ENCODE measurements at regions not wholly inside any gene's neighbourhood (a gene's known extent, or its start where the extent isn't known, plus 50 kb on each side); places are given as distances from the start of the nearest gene placed in this dataset.
"Not testable (repeated sequence)": the region's sequence is repeated elsewhere in the genome, so short reads cannot be mapped to it uniquely, and the experiment has no call there.

DNA sequence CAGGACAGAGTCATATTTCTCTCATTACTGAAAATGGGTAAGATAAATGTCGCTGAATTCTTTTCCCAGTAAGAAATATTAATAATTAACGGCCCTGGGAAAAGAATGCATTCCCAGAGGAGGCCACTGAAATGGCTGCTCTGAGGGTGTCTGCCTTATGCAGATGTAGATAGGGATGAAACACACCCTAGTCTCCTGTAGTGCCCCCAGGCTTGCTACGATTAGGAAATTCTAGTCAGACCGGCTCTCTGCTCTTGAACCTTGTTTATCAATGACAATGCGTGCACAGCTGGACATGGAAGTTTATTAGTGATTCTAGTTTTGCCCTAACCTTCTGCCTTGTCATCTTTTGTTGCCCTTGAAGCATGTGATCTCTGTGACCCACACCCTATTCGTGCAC, 291.1 kb downstream of the ZNF248 start:
- ATAC-seq (replicated peaks) = no peak
- H3K36me3 Mint-ChIP-seq (ENCODE audit: low read depth) = no peaks in the 10 kb centered on the region
- H3K4me3 Mint-ChIP-seq = no peak overlapping the region
- H3K27ac Mint-ChIP-seq = no peak overlapping the region
- H3K27me3 Mint-ChIP-seq = no peaks in the 10 kb centered on the region
- H3K4me1 Mint-ChIP-seq = no peaks in the 10 kb centered on the region
- peaks cover 8% of the 10 kb centered on the region for H3K9me3 Mint-ChIP-seq

DNA sequence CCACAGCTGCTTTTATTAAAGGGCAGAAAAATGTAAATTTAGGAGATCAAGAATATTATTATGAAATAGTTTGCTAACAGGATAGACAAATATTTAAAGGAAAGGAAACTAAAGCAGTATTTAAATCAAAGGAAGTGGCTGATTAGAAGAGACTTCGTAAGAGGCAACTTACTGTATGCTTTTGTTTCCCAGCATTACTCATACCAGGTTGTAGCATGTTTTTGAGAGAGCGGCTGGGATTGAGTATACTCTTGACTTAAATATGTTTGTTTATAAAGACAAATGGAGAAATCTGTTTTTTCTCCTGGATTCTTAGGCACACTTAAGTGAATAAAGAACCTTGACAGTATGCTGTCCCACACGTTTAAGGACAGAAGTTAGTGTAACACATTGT, 293.7 kb downstream of the ZNF248 start:
- Mint-ChIP-seq H3K4me1 (no peaks in the 10 kb centered on the region), H3K36me3 (ENCODE audit: low read depth) (no peaks in the 10 kb centered on the region), H3K4me3 (no peak overlapping the region), H3K27ac (no peak overlapping the region), H3K9me3 (peaks cover 9% of the 10 kb centered on the region), H3K27me3 (no peaks in the 10 kb centered on the region)
- ATAC-seq (replicated peaks) = no peak

DNA sequence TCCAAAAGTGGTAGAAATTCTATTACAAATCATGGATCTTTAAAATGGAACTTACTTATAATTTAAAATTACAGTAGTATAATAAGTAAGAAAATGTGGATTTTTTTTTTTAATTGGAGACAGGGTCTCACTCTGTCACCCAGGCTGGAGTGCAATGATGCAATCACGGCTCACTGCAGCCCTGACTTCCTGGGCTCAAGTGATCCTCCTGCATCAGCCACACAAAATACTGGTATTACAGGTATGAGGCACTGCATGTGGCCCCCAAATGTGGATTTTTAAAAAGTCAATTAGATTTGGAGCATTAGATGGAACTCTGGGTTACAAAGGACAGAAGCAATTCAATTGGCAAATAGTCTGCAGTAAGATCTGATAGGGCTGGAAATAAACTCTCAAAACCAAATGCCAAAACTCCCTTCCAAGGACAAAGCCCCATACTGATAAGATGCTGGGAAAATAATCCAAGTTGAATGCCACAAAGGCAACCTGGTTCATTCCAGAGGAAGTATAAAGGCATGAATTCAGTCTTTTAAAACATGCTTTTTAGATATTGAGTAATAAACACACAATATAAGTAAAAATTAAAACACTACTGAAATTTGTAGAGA, 294.2 kb downstream of the ZNF248 start:
- Mint-ChIP-seq H3K27me3 (no peaks in the 10 kb centered on the region), H3K4me3 (no peak overlapping the region), H3K27ac (no peak overlapping the region), H3K9me3 (peaks cover 9% of the 10 kb centered on the region), H3K36me3 (ENCODE audit: low read depth) (no peaks in the 10 kb centered on the region), H3K4me1 (no peaks in the 10 kb centered on the region)
- ATAC-seq (replicated peaks) = no peak

DNA sequence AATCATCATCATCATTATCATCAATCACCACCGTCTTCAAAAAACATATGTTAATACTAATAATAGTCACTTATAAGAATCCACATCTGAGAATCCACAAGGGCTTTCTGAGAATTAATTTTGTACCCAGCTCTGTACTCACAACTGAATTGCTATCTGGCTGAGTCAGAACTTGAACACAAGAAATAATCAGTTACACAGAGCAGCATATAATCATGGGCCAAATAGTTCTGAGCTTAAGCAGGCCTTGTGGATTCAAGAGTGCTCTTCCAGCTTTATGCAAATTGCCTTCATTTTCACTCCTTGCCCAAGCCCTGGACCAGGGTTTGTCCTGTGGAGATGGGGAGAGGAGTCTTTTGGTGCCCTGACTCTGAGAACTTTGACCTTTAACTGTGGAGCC, 304.5 kb downstream of the ZNF248 start:
- Mint-ChIP-seq H3K27ac (no peak overlapping the region), H3K9me3 (no peaks in the 10 kb centered on the region), H3K27me3 (no peaks in the 10 kb centered on the region), H3K36me3 (ENCODE audit: low read depth) (no peaks in the 10 kb centered on the region), H3K4me1 (no peaks in the 10 kb centered on the region), H3K4me3 (no peak overlapping the region)
- ATAC-seq (replicated peaks) = no peak

DNA sequence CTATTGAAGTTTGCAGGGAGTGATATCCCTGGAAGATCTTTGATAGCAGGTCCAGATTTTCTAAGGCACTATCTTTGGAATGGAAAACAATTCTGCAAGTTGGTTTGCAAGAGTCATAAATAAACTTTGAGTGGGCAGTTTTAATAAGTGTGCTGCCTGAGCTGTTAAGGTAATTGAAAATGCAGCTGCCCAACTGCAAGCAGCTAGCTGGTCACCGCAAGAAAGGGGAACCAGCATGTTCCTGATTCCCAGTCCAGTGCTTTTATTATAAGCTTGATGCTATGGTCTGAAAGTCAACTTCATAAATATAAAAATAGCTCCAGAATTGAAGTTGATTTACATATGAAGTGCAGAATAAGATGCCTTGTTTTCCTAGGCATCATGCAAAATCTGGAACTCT, 308.4 kb downstream of the ZNF248 start:
- Mint-ChIP-seq H3K4me1 (no peaks in the 10 kb centered on the region), H3K27me3 (no peaks in the 10 kb centered on the region)

DNA sequence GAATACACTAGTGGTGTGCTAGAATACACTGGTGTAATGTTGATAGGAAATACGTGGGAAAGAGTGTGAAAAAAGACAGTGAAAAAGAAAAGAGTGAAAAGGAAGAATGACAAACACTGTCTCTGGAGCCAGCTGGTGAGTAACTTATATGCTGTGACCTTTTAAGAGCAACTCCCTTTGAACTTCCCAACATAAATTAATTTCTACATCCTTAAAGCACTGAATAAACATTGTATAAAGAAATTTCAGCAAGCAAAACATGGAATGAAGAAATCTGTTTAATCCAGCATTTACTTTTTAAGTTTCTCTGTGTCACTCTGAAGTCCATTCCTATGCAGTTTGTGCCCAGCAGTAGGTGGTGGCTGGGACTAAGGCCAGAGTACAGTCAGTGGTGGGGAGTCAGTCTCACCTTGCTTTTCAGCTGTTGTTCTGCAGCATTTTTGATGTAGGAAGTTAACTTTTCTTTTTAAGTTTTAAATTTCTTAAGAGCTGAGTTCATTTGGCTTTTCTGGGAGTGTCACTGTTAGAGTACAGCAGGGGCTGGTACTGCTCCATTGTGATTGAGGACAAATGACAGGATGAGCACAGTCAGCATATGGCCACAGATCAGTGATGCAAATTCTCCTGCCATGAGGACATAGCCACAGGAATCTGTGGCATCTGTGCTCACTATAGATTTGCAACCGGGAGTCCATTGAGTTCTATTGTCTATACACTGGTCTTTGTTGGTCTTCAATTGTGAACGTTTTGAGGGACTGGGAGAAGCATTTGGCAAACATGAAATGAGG, 321.8 kb downstream of the ZNF248 start:
- Mint-ChIP-seq H3K36me3 (ENCODE audit: low read depth) (no peaks in the 10 kb centered on the region), H3K4me3 (no peak overlapping the region), H3K27ac (no peak overlapping the region), H3K27me3 (no peaks in the 10 kb centered on the region), H3K4me1 (no peaks in the 10 kb centered on the region), H3K9me3 (peaks cover 7% of the 10 kb centered on the region)
- ATAC-seq (replicated peaks) = no peak

More for the DNA sequence above, 308.4 kb downstream of the ZNF248 start:
- Mint-ChIP-seq H3K4me3 (no peak overlapping the region), H3K36me3 (ENCODE audit: low read depth) (no peaks in the 10 kb centered on the region), H3K9me3 (no peaks in the 10 kb centered on the region), H3K27ac (no peak overlapping the region)
- no peak for ATAC-seq (replicated peaks)

DNA sequence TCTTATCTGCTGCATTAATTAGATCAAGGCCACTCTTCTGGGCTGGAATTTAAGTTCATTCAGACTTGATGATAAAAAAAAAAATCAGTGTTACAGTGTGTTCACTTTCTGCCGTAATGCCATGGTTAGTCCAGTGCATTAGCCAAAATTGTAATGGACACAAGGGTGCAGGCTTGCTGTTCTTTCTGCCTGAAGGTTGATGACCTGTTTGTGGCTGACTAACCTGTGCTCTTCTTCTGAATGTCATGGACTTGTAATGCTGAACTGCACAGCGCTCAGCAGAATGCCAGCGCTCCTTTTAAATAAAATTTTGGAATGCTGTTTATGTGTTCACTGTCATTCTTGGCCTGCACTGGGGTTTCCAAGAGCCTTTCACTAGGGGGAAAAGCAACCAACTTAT, 323.2 kb downstream of the ZNF248 start:
- H3K4me3 Mint-ChIP-seq = no peak overlapping the region

DNA sequence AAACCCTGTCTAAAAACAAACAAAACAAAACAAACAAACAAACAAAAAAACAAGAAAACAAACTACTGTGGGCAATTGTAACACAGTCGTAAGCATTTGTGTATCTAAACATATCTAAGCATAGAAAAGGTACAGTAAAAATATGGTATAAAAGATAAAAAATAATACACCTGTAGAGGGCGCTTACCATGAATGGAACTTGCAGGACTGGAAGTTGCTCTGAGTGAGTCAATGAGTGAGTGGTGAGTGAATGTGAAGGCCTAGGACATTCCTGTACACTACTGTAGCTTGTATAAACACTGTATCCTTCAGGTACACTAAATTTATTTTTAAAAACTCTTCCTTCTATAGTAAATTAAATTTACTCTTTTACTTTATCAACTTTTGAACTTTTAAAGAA, 332.0 kb downstream of the ZNF248 start:
- ATAC-seq (replicated peaks); H3K36me3 Mint-ChIP-seq (ENCODE audit: low read depth); H3K4me1 Mint-ChIP-seq; H3K27me3 Mint-ChIP-seq; H3K9me3 Mint-ChIP-seq; H3K4me3 Mint-ChIP-seq; H3K27ac Mint-ChIP-seq: not testable (repeated sequence)

More for the DNA sequence above, 323.2 kb downstream of the ZNF248 start:
- Mint-ChIP-seq H3K27ac (no peak overlapping the region), H3K9me3 (peaks cover 9% of the 10 kb centered on the region), H3K4me1 (no peaks in the 10 kb centered on the region), H3K36me3 (ENCODE audit: low read depth) (no peaks in the 10 kb centered on the region), H3K27me3 (no peaks in the 10 kb centered on the region)
- ATAC-seq (replicated peaks) = no peak

DNA sequence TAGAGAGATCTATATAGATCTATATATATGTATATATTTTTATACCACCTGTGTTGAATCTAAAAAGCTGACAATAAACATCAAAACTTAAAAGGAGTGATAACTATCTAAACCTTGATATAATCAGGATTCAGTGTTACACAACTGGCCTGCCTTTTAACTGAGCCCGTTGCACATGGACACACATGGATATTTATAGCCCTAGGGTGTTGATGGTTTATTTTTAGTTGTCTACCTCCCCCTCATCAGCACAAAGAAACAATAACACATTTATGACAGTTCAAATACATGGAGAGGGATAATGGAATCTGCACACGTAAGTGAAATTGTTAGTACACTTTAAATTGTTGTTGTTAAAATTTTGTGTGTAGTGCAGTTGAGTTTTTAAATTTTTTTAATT, 336.9 kb downstream of the ZNF248 start:
- no peak for ATAC-seq (replicated peaks)
- Mint-ChIP-seq H3K9me3 (peaks cover 6% of the 10 kb centered on the region), H3K27me3 (no peaks in the 10 kb centered on the region), H3K36me3 (ENCODE audit: low read depth) (no peaks in the 10 kb centered on the region), H3K4me3 (no peak overlapping the region), H3K27ac (no peak overlapping the region), H3K4me1 (no peaks in the 10 kb centered on the region)

DNA sequence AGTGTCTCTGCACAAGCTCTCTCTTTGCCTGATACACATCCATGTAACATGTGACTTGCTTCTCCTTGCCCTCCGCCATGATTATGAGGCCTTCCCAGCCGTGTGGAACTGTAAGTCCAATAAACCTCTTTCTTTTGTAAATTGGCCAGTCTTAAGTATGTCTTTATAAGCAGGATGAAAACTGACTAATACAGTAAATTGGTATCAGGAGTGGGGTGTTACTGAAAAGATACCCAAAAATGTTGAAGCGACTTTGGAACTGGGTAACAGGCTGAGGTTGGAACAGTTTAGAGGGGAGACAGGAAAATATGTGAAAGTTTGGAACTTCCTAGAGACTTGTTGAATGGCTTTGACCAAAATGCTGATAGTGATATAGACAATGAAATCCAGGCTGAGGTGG, 346.9 kb downstream of the ZNF248 start:
- not testable (repeated sequence) for ATAC-seq (replicated peaks); H3K27ac Mint-ChIP-seq; H3K27me3 Mint-ChIP-seq; H3K4me1 Mint-ChIP-seq; H3K36me3 Mint-ChIP-seq (ENCODE audit: low read depth); H3K4me3 Mint-ChIP-seq
- H3K9me3 Mint-ChIP-seq = peaks cover 11% of the 10 kb centered on the region

DNA sequence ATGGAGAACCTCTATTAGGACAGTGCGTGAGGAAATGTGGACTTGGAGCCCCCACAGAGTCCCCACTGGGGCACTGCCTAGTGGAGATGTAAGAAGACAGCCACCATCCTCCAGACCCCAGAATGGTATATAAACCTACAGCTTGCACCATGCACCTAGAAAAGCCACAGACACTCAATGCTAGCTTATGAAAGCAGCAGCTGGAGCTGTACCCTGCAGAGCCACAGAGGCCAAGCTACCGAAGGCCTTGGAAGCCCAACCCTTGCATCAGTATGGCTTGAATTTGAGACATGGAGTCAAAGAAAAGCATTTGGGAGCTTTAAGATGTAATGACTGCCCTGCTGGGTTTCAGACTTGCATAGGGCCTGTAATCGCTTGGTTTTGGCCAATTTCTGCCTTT, 361.3 kb downstream of the ZNF248 start:
- H3K27ac Mint-ChIP-seq = no peak overlapping the region
- H3K9me3 Mint-ChIP-seq = no peaks in the 10 kb centered on the region

DNA sequence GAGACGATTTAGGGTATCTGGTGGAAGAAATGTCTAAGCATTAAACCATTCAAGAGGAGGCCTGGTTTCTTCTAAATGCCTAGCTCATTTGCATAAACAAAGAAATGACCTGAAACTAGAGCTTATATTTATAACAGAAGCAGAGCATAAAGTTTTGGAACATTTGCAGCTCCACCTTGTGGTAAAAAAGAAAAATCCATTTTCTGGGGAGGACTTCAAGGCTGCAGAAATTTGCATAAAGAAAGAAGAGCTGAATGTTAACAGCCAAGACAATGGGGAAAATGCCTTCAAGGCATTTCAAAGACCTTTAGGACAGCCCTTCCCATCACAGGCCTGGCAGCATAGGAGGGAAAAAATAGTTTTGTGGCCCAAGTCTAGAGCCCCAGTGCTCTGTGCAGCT, 362.0 kb downstream of the ZNF248 start:
- ATAC-seq (replicated peaks) = no peak
- no peak overlapping the region for H3K27ac Mint-ChIP-seq
- peaks cover 2% of the 10 kb centered on the region for H3K9me3 Mint-ChIP-seq
- no peaks in the 10 kb centered on the region for H3K36me3 Mint-ChIP-seq (ENCODE audit: low read depth)
- H3K4me1 Mint-ChIP-seq = no peaks in the 10 kb centered on the region
- H3K4me3 Mint-ChIP-seq = no peak overlapping the region
- H3K27me3 Mint-ChIP-seq = no peaks in the 10 kb centered on the region

More for the DNA sequence above, 361.3 kb downstream of the ZNF248 start:
- H3K36me3 Mint-ChIP-seq (ENCODE audit: low read depth) = no peaks in the 10 kb centered on the region
- no peaks in the 10 kb centered on the region for H3K27me3 Mint-ChIP-seq
- no peak for ATAC-seq (replicated peaks)
- no peaks in the 10 kb centered on the region for H3K4me1 Mint-ChIP-seq
- H3K4me3 Mint-ChIP-seq = no peak overlapping the region

DNA sequence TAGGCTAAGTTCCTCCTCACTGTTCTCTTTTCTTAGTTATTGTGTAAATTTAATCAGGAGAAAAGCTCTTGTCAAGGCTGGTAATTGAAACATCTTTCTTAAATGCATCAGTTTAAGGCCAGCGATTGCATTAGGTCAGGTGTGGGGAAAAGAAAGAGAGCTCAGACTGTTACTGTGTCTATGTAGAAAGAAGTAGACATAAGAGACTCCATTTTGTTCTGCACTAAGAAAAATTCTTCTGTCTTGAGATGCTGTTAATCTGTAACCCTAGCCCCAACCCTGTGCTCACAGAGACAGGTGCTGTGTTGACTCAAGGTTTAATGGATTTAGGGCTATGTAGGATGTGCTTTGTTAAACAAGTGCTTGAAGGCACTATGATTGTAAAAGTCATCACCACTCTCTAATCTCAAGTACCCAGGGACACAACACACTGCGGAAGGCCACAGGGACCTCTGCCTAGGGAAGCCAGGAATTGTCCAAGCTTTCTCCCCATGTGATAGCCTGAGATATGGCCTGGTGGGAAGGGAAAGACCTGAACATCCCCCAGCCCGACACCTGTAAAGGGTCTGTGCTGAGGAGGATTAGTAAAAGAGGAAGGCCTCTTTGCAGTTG, 364.1 kb downstream of the ZNF248 start:
- not testable (repeated sequence) for H3K27ac Mint-ChIP-seq

DNA sequence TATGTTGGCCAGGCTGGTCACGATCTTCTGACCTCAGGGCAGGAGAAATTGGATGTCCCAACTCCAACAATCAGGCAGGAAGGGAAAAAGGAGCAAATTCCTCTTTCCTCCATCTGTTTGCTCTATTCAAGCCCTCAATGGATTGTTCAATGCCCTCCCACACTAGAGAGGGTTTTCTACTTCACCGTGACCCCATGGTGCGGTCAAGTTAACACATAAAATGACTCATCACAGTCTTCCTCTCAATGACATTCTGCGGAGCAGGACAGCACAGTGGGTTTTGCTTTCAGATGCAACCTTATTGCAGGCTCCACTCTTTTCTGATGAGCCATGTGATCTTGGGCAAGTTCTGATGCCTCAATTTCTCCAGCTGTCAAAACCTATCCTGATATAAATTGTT, 364.9 kb downstream of the ANKRD30A start:
- no peak for ATAC-seq (replicated peaks)
- H3K27me3 Mint-ChIP-seq = no peaks in the 10 kb centered on the region
- no peak overlapping the region for H3K27ac Mint-ChIP-seq
- H3K4me3 Mint-ChIP-seq = no peak overlapping the region
- no peaks in the 10 kb centered on the region for H3K4me1 Mint-ChIP-seq
- peaks cover 3% of the 10 kb centered on the region for H3K9me3 Mint-ChIP-seq
- no peaks in the 10 kb centered on the region for H3K36me3 Mint-ChIP-seq (ENCODE audit: low read depth)

More for the DNA sequence above, 364.1 kb downstream of the ZNF248 start:
- ATAC-seq (replicated peaks); H3K36me3 Mint-ChIP-seq (ENCODE audit: low read depth); H3K4me1 Mint-ChIP-seq; H3K27me3 Mint-ChIP-seq; H3K4me3 Mint-ChIP-seq; H3K9me3 Mint-ChIP-seq: not testable (repeated sequence)

DNA sequence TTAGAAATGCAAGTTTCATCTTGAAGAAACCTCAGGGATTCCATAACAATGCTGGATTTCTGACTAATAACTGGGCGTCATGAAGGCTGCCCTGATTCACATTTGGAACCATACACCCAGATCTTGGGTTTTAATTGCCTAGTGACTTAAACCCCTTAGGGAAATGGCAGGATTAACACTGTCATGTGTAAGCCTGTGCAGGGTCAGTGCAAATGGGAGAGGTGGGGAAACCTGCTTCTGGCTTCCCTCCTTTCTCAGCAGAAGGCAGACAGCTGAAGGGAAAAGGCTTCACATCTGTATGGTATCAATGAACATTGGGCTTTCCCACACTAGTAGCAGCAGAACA, 364.2 kb downstream of the ANKRD30A start:
- H3K27ac Mint-ChIP-seq = no peak overlapping the region
- no peak for ATAC-seq (replicated peaks)

More for the DNA sequence above, 364.2 kb downstream of the ANKRD30A start:
- H3K36me3 Mint-ChIP-seq (ENCODE audit: low read depth) = no peaks in the 10 kb centered on the region
- H3K9me3 Mint-ChIP-seq = peaks cover 3% of the 10 kb centered on the region
- no peaks in the 10 kb centered on the region for H3K27me3 Mint-ChIP-seq
- no peak overlapping the region for H3K4me3 Mint-ChIP-seq
- no peaks in the 10 kb centered on the region for H3K4me1 Mint-ChIP-seq

All from activated T-helper 17 cell treated with anti-CD3 and anti-CD28 coated beads, Interleukin-2, amount 50 U/mL, for 72 hours (primary cell).